ENCODE measurements at regions not wholly inside any gene's neighbourhood (a gene's known extent, or its start where the extent isn't known, plus 50 kb on each side); places are given as distances from the start of the nearest gene placed in this dataset.

DNA sequence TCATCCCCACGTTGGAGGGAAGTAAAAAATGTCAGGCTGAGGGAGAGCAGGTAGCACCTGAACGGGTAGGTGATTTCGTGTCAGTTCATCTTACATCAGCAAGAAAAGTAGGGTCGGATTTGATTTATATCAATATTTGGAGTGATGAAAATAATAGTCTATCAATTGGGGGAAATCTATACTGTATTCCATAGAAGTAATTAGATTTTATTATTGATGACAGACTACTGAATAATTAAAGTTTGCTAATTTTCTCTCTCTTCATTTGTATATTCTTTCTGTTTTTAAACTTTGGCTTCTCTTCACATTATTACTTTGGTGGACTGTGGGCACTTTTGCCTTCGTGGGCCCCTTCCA is 78.4 kb downstream of the OLIG3 start:
- WGBS (ENCODE audit: insufficient coverage), result 29% methylated on average over 1 of the region's 5 CpGs
- Histone ChIP-seq H3K27ac (ENCODE audit: low read depth, low read length) (no peak overlapping the region), H3K27me3 (ENCODE audit: control insufficient read depth, insufficient read depth, low read length) (peaks cover 39% of the 10 kb centered on the region), H3K4me3 (ENCODE audit: low read depth, low read length) (no peak overlapping the region), H3K4me1 (ENCODE audit: control insufficient read depth, insufficient read depth, low read length) (peaks cover 6% of the 10 kb centered on the region), H3K9me3 (ENCODE audit: control insufficient read depth, insufficient read depth, low read length) (no peaks in the 10 kb centered on the region), H3K36me3 (ENCODE audit: control insufficient read depth, insufficient read depth, low read length) (no peaks in the 10 kb centered on the region)
- DNase-seq (ENCODE audit: low read depth in 4 of 6, low spot score in 6 of 6), result no peak

DNA sequence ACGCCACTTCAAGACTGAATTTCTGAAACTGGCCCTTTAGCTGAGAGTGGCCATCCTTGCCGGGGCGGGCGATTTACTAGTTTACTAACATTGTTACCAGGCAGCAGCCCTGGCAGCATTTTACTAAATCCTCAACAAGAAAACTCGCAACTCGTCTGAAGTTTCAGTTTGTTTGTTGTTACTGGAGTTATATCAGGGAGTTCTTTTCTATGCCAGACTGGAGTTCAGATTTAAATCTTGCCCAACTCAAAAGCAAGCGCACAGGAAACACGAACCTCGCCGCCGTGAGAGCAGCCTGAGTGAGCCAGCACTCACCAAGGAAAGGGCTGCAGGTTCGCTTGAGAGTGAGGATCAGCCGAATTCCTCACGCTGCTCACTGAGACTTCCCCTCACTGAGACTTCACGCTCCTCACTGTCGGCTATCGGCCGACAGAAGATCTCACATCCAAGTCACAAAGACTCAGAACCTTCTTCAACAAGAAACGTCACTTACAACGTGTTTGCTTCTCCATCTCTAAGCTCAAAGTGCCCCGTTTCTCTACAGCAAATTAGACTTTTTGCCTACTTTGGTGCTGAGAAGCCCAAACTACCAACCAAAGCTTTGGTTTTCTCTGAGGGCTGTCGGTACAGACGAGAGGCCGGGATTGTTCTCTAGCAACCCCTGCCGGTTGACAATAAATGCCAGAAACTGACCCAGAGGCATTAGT is 78.9 kb downstream of the OLIG3 start:
- Histone ChIP-seq H3K27me3 (ENCODE audit: control insufficient read depth, insufficient read depth, low read length) (peaks cover 39% of the 10 kb centered on the region), H3K4me1 (ENCODE audit: control insufficient read depth, insufficient read depth, low read length) (peaks cover 6% of the 10 kb centered on the region), H3K27ac (ENCODE audit: low read depth, low read length) (peak overlapping the region; percentile 58), H3K9me3 (ENCODE audit: control insufficient read depth, insufficient read depth, low read length) (no peaks in the 10 kb centered on the region), H3K4me3 (ENCODE audit: low read depth, low read length) (peak overlapping the region; percentile 32), H3K36me3 (ENCODE audit: control insufficient read depth, insufficient read depth, low read length) (no peaks in the 10 kb centered on the region)
- WGBS (ENCODE audit: insufficient coverage), result 2% methylated on average over 19 of the region's 25 CpGs
- peak in 5 of 6 donors; percentile 31 to 74 (median 56) for DNase-seq (ENCODE audit: low read depth in 4 of 6, low spot score in 6 of 6)

DNA sequence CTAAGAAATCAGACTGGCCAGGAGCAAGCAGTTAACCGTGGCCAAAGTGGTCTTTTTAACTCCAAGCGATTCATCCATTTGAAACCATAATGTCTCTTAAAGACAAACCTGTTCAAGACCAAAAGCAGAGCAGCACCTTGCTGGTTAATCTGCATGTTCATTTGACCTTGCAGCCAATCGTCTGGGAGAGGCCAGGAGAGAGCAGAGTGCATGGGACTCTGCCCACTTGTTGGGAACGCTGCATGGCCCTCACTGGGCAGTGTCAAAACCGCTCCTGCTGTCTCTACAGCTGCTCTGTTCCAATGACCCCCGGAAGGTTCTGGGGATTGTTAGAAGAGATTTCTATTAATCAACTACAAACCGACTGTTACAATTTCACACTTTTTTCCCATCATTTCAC is 79.6 kb downstream of the OLIG3 start:
- Histone ChIP-seq H3K4me1 (ENCODE audit: control insufficient read depth, insufficient read depth, low read length) (peaks cover 6% of the 10 kb centered on the region), H3K4me3 (ENCODE audit: low read depth, low read length) (no peak overlapping the region), H3K27ac (ENCODE audit: low read depth, low read length) (no peak overlapping the region), H3K9me3 (ENCODE audit: control insufficient read depth, insufficient read depth, low read length) (no peaks in the 10 kb centered on the region), H3K27me3 (ENCODE audit: control insufficient read depth, insufficient read depth, low read length) (peaks cover 39% of the 10 kb centered on the region), H3K36me3 (ENCODE audit: control insufficient read depth, insufficient read depth, low read length) (no peaks in the 10 kb centered on the region)
- DNase-seq (ENCODE audit: low read depth in 4 of 6, low spot score in 6 of 6), result no peak
- WGBS (ENCODE audit: insufficient coverage), result 51% methylated on average over 3 of the region's 7 CpGs

DNA sequence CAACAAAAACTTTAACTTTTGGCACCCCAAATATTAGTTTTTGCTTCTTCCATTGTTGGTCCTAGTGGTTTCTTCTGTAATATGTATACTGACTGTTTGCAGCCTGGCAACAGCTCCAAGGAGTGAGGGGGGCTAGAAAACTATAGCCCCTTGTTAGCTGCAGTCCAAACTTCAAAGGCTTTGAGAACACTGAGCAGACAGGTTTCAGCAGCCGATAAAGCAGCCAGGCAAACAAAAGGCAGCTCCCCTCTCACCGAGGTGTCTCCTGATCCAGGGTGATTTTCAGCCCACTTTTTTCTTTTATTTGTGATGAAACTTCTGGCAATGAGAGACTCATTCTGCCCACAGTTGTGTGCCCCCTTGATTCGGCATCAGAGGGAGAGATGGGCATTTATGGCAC is 80.7 kb downstream of the OLIG3 start:
- Histone ChIP-seq H3K4me1 (ENCODE audit: control insufficient read depth, insufficient read depth, low read length) (peaks cover 6% of the 10 kb centered on the region), H3K4me3 (ENCODE audit: low read depth, low read length) (no peak overlapping the region), H3K9me3 (ENCODE audit: control insufficient read depth, insufficient read depth, low read length) (no peaks in the 10 kb centered on the region), H3K27ac (ENCODE audit: low read depth, low read length) (no peak overlapping the region), H3K36me3 (ENCODE audit: control insufficient read depth, insufficient read depth, low read length) (no peaks in the 10 kb centered on the region), H3K27me3 (ENCODE audit: control insufficient read depth, insufficient read depth, low read length) (peaks cover 39% of the 10 kb centered on the region)
- 30% methylated on average over 2 of the region's 3 CpGs for WGBS (ENCODE audit: insufficient coverage)
- DNase-seq (ENCODE audit: low read depth in 4 of 6, low spot score in 6 of 6), result no peak

DNA sequence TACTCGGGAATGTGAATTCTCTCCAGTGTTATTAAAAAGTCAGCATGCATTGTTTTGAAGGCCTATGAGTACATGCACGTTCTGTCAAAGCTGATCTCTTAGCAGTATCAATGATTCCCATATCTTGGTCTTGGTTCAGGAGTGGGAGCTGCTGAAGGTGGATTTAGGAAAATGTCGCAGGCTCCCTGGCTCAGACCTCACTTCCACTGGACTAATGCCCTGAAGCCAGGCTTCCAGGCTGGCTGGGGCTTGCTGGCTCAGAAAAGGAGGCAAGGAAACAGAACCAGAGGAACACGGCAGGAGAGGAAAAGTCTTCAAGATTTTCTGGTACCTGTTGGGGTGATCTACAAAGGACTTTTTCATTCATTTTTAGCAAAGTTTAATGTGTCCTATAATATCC is 81.6 kb downstream of the OLIG3 start:
- H3K36me3 ChIP-seq (ENCODE audit: control insufficient read depth, insufficient read depth, low read length), result no peaks in the 10 kb centered on the region
- peaks cover 6% of the 10 kb centered on the region for H3K4me1 ChIP-seq (ENCODE audit: control insufficient read depth, insufficient read depth, low read length)
- WGBS (ENCODE audit: insufficient coverage), result 83% methylated on average over 1 of the region's 4 CpGs
- no peak for DNase-seq (ENCODE audit: low read depth in 4 of 6, low spot score in 6 of 6)
- H3K27ac ChIP-seq (ENCODE audit: low read depth, low read length), result no peak overlapping the region
- H3K27me3 ChIP-seq (ENCODE audit: control insufficient read depth, insufficient read depth, low read length), result peaks cover 39% of the 10 kb centered on the region
- H3K4me3 ChIP-seq (ENCODE audit: low read depth, low read length), result no peak overlapping the region
- no peaks in the 10 kb centered on the region for H3K9me3 ChIP-seq (ENCODE audit: control insufficient read depth, insufficient read depth, low read length)

DNA sequence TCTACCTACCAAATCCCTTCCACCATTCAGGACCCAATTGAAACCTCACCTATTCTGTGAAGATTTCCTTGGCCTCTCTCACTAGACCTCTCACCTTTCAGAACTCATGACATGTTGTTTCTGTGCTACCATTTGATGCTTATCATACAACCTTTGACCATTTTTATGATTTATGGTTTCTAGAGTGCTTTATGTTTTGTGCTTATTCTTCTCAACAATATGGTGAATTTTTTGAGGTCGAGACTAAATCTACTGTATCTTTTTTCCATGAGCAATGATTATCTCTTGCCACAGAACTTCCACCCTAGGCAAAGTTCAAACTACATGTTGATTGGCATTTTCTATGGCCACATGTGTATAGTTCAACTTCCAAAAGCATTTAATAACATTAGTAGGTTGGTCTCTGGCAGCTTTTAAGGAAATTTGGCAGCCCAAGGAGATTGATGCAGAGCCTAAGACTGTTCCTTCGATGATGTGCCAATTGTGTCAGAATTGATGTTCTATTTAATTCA is 84.9 kb downstream of the OLIG3 start:
- no peak for DNase-seq (ENCODE audit: low read depth in 4 of 6, low spot score in 6 of 6)
- H3K9me3 ChIP-seq (ENCODE audit: control insufficient read depth, insufficient read depth, low read length), result peaks cover 5% of the 10 kb centered on the region
- H3K36me3 ChIP-seq (ENCODE audit: control insufficient read depth, insufficient read depth, low read length), result no peaks in the 10 kb centered on the region
- H3K4me3 ChIP-seq (ENCODE audit: low read depth, low read length), result no peak overlapping the region
- H3K27ac ChIP-seq (ENCODE audit: low read depth, low read length), result no peak overlapping the region
- peaks cover 16% of the 10 kb centered on the region for H3K27me3 ChIP-seq (ENCODE audit: control insufficient read depth, insufficient read depth, low read length)
- H3K4me1 ChIP-seq (ENCODE audit: control insufficient read depth, insufficient read depth, low read length), result no peaks in the 10 kb centered on the region
- WGBS (ENCODE audit: insufficient coverage), result no CpG with 5 or more reads among the region's 2 CpGs

DNA sequence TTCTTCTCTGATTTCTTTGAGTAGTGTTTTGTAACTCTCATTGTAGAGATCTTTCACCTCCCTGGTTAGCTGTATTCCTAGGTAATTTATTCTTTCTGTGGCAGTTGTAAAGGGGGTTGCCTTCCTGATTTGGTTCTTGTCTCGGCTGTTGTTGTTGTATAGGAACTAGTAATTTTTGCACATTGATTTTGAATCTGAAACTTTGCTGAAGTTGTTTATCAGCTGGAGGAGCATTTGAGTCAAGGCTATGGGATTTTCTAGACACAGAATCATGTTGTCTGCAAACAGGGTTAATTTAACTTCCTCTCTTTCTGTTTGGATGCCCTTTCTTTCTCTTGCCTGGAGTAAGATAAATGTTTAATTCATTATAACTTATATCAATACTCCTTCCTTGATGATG is 86.4 kb downstream of the OLIG3 start:
- no peak overlapping the region for H3K4me3 ChIP-seq (ENCODE audit: low read depth, low read length)
- peaks cover 5% of the 10 kb centered on the region for H3K9me3 ChIP-seq (ENCODE audit: control insufficient read depth, insufficient read depth, low read length)
- H3K36me3 ChIP-seq (ENCODE audit: control insufficient read depth, insufficient read depth, low read length), result no peaks in the 10 kb centered on the region
- H3K27ac ChIP-seq (ENCODE audit: low read depth, low read length), result no peak overlapping the region
- H3K4me1 ChIP-seq (ENCODE audit: control insufficient read depth, insufficient read depth, low read length), result no peaks in the 10 kb centered on the region
- no peak for DNase-seq (ENCODE audit: low read depth in 4 of 6, low spot score in 6 of 6)
- peaks cover 5% of the 10 kb centered on the region for H3K27me3 ChIP-seq (ENCODE audit: control insufficient read depth, insufficient read depth, low read length)
- WGBS (ENCODE audit: insufficient coverage), result 100% methylated on average over 1 of the region's 1 CpG

DNA sequence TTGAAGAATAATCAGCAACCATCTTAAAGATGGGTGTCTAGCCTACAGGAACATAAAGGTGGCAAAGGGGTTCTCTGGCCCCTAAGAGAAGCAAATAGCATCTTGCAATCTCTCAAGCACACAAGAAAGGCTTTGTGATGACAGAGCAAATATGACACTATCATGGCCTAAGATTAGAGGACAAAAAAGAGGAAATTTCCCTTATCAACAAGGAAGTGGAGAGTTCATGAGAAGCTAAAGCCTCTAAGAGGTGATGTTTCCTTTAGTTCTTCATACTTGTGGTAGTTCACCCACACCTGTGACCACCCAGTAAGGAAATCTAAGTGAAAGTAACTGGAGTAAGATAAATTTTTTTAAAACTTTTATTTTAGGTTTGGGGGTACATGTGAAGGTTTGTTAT is 88.4 kb downstream of the OLIG3 start:
- no peaks in the 10 kb centered on the region for H3K36me3 ChIP-seq (ENCODE audit: control insufficient read depth, insufficient read depth, low read length)
- no peak overlapping the region for H3K4me3 ChIP-seq (ENCODE audit: low read depth, low read length)
- no peak overlapping the region for H3K27ac ChIP-seq (ENCODE audit: low read depth, low read length)
- DNase-seq (ENCODE audit: low read depth in 4 of 6, low spot score in 6 of 6), result no peak
- H3K27me3 ChIP-seq (ENCODE audit: control insufficient read depth, insufficient read depth, low read length), result no peaks in the 10 kb centered on the region
- H3K9me3 ChIP-seq (ENCODE audit: control insufficient read depth, insufficient read depth, low read length), result peaks cover 5% of the 10 kb centered on the region
- H3K4me1 ChIP-seq (ENCODE audit: control insufficient read depth, insufficient read depth, low read length), result no peaks in the 10 kb centered on the region

DNA sequence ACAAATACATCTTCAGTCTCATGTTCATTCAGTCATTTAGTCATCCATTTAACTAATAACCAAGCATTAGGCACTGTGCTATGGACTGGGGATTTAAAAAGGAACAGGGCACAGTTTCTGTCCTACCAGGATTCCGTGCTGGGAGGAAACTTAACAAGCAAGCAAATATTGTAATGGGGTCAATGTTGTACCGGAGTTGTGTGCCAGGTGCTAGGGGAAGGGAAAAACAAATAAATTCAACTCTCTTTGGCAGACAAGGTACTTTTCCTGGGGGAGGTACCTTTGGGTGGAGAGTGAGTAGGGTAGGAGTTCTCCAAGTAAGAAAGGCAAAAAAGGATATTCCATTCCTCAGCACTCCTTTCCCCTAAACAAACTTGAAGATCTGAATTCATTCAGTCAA is 90.3 kb downstream of the OLIG3 start:
- Histone ChIP-seq H3K36me3 (ENCODE audit: control insufficient read depth, insufficient read depth, low read length) (no peaks in the 10 kb centered on the region), H3K9me3 (ENCODE audit: control insufficient read depth, insufficient read depth, low read length) (peaks cover 5% of the 10 kb centered on the region), H3K27ac (ENCODE audit: low read depth, low read length) (no peak overlapping the region), H3K4me1 (ENCODE audit: control insufficient read depth, insufficient read depth, low read length) (no peaks in the 10 kb centered on the region), H3K4me3 (ENCODE audit: low read depth, low read length) (no peak overlapping the region), H3K27me3 (ENCODE audit: control insufficient read depth, insufficient read depth, low read length) (no peaks in the 10 kb centered on the region)
- 100% methylated on average over 2 of the region's 2 CpGs for WGBS (ENCODE audit: insufficient coverage)
- DNase-seq (ENCODE audit: low read depth in 4 of 6, low spot score in 6 of 6), result no peak

DNA sequence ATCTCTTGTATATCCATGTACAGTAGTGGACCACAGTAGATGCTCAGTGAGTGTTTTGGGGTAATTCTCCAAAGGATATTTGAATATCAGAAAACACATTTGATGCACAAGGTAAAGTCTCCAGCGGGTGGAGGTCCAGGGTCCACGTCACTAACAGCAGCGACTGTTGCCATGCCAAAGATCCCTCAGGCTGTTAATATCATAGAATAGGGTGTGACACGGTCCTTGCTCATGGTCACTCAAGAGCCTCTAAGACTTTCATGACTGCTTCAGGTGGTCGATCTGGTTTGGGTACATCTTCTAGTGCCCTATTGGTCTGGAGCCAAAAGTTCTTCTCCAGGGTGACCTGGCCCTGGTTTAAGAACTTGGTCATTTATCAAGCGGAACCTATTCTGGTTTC is 90.8 kb downstream of the OLIG3 start:
- 95% methylated on average over 5 of the region's 6 CpGs for whole genome bisulfite sequencing (ENCODE audit: insufficient coverage)
- Histone ChIP-seq H3K4me1 (ENCODE audit: control insufficient read depth, insufficient read depth, low read length) (no peaks in the 10 kb centered on the region), H3K4me3 (ENCODE audit: low read depth, low read length) (no peak overlapping the region), H3K36me3 (ENCODE audit: control insufficient read depth, insufficient read depth, low read length) (no peaks in the 10 kb centered on the region), H3K27me3 (ENCODE audit: control insufficient read depth, insufficient read depth, low read length) (no peaks in the 10 kb centered on the region), H3K9me3 (ENCODE audit: control insufficient read depth, insufficient read depth, low read length) (peaks cover 5% of the 10 kb centered on the region), H3K27ac (ENCODE audit: low read depth, low read length) (no peak overlapping the region)
- DNase-seq (ENCODE audit: low read depth in 4 of 6, low spot score in 6 of 6), result no peak

Measured in spinal cord (tissue), 9 donors.